ENCODE measurements at regions not wholly inside any gene's neighbourhood (a gene's known extent, or its start where the extent isn't known, plus 50 kb on each side); places are given as distances from the start of the nearest gene placed in this dataset.
"Not testable (repeated sequence)": the region's sequence is repeated elsewhere in the genome, so short reads cannot be mapped to it uniquely, and the experiment has no call there.

DNA sequence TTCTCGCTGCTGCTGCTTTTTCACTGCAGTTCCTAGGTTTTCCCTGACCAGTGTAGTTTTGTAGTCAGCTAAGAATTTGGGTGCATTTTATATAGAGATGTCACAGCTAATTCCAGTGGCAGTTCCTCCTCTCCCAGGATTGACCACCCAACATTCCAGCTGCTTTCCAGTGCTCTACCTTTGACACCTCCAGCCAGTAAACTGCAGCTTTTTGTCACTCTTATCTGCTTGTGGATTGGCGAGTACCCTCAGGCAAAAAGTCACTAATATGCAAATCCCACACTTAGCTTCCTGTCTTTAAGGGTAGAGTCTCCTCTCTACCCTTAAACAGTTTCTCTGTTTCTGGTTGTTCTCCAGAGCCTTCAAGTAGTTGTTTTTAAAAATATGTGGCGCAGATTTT is 146.9 kb upstream of the KCNG1 start:
- DNase-seq (ENCODE audit: low spot score) = no peak
- Histone ChIP-seq H3K9me3 (no peaks in the 10 kb centered on the region), H3K4me3 (no peak overlapping the region), H3K27me3 (replicated peaks; ENCODE audit: insufficient read depth) (no peaks in the 10 kb centered on the region), H3K36me3 (no peaks in the 10 kb centered on the region), H3K4me1 (replicated peaks) (no peaks in the 10 kb centered on the region), H3K27ac (no peak overlapping the region)
- 97% methylated on average over 3 of the region's 3 CpGs for WGBS
- no peak for TF ChIP-seq CTCF (IDR thresholded peaks at IDR 0.05)
- intact Hi-C loops (cut with DNase I) = no loop called here

GRCh38 chr20:51167911-51168310 is 145.0 kb upstream of the KCNG1 start:
- WGBS = 82% methylated on average over 4 of the region's 4 CpGs
- H3K4me1 ChIP-seq (replicated peaks); H3K36me3 ChIP-seq; DNase-seq (ENCODE audit: low spot score); H3K9me3 ChIP-seq; H3K27ac ChIP-seq; H3K4me3 ChIP-seq; H3K27me3 ChIP-seq (replicated peaks; ENCODE audit: insufficient read depth); intact Hi-C loops (cut with DNase I): not testable (repeated sequence)

- H3K27ac ChIP-seq = no peak overlapping the region
- no peaks in the 10 kb centered on the region for H3K4me1 ChIP-seq (replicated peaks)
- no peaks in the 10 kb centered on the region for H3K36me3 ChIP-seq
- no peak for TF ChIP-seq CTCF (IDR thresholded peaks at IDR 0.05)
- TF ChIP-seq POLR2A (IDR thresholded peaks at IDR 0.05) = no peak
- TF ChIP-seq POLR2AphosphoS5 (IDR thresholded peaks at IDR 0.05) = no peak
- no peak for DNase-seq (ENCODE audit: low spot score)
- 55% methylated on average over 3 of the region's 3 CpGs for WGBS
- no peak overlapping the region for H3K4me3 ChIP-seq
- H3K27me3 ChIP-seq (replicated peaks; ENCODE audit: insufficient read depth) = no peaks in the 10 kb centered on the region
- no peaks in the 10 kb centered on the region for H3K9me3 ChIP-seq
- intact Hi-C loops (cut with DNase I) = no loop called here
Measured at GRCh38 chr20:51166489-51166888, 143.6 kb upstream of the KCNG1 start.

GRCh38 chr20:51165131-51165530 is 142.2 kb upstream of the KCNG1 start:
- TF ChIP-seq POLR2A (IDR thresholded peaks at IDR 0.05) = no peak
- TF ChIP-seq CTCF (IDR thresholded peaks at IDR 0.05) = no peak
- no peaks in the 10 kb centered on the region for H3K4me1 ChIP-seq (replicated peaks)
- no peaks in the 10 kb centered on the region for H3K36me3 ChIP-seq
- intact Hi-C loops (cut with DNase I) = no loop called here
- no peaks in the 10 kb centered on the region for H3K27me3 ChIP-seq (replicated peaks; ENCODE audit: insufficient read depth)
- H3K9me3 ChIP-seq = no peaks in the 10 kb centered on the region
- H3K4me3 ChIP-seq = no peak overlapping the region
- DNase-seq (ENCODE audit: low spot score) = no peak
- WGBS = 74% methylated on average over 9 of the region's 9 CpGs
- H3K27ac ChIP-seq = no peak overlapping the region

DNA sequence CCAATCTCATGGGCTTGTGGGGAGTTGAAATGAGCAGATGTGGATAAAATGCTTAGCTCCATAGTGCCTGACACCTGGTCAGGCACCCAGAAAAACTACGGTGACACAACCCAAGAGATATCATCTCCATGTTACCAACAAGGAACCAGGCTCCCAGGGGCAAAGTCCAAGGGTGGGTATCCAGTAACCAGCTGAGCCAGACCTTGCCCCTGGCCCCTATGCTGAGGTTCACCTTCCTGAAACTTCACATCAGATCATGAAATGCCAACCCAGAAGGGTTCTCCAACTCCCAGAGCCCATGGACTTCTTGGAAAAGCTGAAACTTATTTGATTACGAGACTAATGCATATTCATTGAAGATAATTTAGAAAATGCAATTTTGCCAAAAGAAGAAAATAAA is 141.8 kb upstream of the KCNG1 start:
- Histone ChIP-seq H3K9me3 (no peaks in the 10 kb centered on the region), H3K27ac (no peak overlapping the region), H3K4me3 (no peak overlapping the region), H3K36me3 (no peaks in the 10 kb centered on the region), H3K4me1 (replicated peaks) (no peaks in the 10 kb centered on the region), H3K27me3 (replicated peaks; ENCODE audit: insufficient read depth) (no peaks in the 10 kb centered on the region)
- TF ChIP-seq POLR2A (IDR thresholded peaks at IDR 0.05) (no peak), POLR2AphosphoS5 (IDR thresholded peaks at IDR 0.05) (no peak), CTCF (IDR thresholded peaks at IDR 0.05) (no peak)
- no peak for DNase-seq (ENCODE audit: low spot score)
- intact Hi-C loops (cut with DNase I) = no loop called here
- 96% methylated on average over 2 of the region's 2 CpGs for WGBS
